Neural crest cell (in vitro differentiated cells): ENCODE measurements at regions not wholly inside any gene's neighbourhood (a gene's known extent, or its start where the extent isn't known, plus 50 kb on each side); places are given as distances from the start of the nearest gene placed in this dataset.

Source experiments
- DNase-seq: peaks from one replicate; pipeline ENCODE4 v3.0.0; 2021; ENCODE audit warnings: low read depth, mixed read lengths, low spot score
- H3K27ac Mint-ChIP-seq: one replicate; pipeline ENCODE4 v1.8.0; 2021; ENCODE audit warnings: mild to moderate bottlenecking, mixed read lengths; ENCODE audit not compliant: unreplicated experiment
- H3K27me3 Mint-ChIP-seq: 2 replicates; pipeline ENCODE4 v1.8.0; 2021; ENCODE audit warnings: low read depth, mild to moderate bottlenecking, mixed read lengths
- H3K36me3 Mint-ChIP-seq: 2 replicates; pipeline ENCODE4 v1.8.0; 2021; ENCODE audit warnings: low read depth, mild to moderate bottlenecking, mixed read lengths
- H3K4me1 Mint-ChIP-seq: 2 replicates; pipeline ENCODE4 v1.8.0; 2021; ENCODE audit warnings: mixed read lengths
- H3K4me3 Mint-ChIP-seq: one replicate; pipeline ENCODE4 v1.8.0; 2021; ENCODE audit warnings: mild to moderate bottlenecking, mixed read lengths
- H3K9me3 Mint-ChIP-seq: 2 replicates; pipeline ENCODE4 v1.8.0; 2021; ENCODE audit warnings: mixed read lengths
- CTCF ChIP-seq: fragments of 200-600 bp; sonication (generic); conservative IDR thresholded peaks from 2 replicates; pipeline ENCODE4 v1.5.0; 2021; ENCODE audit warnings: antibody characterized with exemption, mild to moderate bottlenecking

DNA sequence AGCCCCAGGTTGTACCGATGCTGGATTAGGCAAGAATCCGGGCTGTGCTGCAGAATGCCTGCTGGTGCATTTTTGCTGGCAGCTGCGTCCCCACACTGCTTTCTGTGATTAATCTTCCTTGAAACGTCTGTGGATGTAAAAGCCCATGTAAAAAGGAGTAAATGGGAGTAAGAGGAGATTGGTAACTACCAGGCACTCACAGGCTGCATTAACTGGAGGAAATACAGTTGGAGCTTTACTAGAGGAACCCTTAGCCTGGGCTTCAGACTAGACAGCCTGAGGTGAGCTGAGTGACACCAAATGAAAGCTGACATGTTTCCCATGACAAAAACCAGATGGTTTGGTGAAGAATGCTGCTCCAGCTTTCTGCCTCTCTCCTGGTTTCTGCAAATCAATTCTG is 190.4 kb upstream of the GAS1 start:
- Mint-ChIP-seq H3K4me1 (no peaks in the 10 kb centered on the region), H3K4me3 (no peak overlapping the region), H3K27me3 (peaks cover 6% of the 10 kb centered on the region), H3K27ac (no peak overlapping the region), H3K9me3 (peaks cover 10% of the 10 kb centered on the region), H3K36me3 (peaks cover 2% of the 10 kb centered on the region)
- DNase-seq: no peak
- no peak for TF ChIP-seq CTCF

DNA sequence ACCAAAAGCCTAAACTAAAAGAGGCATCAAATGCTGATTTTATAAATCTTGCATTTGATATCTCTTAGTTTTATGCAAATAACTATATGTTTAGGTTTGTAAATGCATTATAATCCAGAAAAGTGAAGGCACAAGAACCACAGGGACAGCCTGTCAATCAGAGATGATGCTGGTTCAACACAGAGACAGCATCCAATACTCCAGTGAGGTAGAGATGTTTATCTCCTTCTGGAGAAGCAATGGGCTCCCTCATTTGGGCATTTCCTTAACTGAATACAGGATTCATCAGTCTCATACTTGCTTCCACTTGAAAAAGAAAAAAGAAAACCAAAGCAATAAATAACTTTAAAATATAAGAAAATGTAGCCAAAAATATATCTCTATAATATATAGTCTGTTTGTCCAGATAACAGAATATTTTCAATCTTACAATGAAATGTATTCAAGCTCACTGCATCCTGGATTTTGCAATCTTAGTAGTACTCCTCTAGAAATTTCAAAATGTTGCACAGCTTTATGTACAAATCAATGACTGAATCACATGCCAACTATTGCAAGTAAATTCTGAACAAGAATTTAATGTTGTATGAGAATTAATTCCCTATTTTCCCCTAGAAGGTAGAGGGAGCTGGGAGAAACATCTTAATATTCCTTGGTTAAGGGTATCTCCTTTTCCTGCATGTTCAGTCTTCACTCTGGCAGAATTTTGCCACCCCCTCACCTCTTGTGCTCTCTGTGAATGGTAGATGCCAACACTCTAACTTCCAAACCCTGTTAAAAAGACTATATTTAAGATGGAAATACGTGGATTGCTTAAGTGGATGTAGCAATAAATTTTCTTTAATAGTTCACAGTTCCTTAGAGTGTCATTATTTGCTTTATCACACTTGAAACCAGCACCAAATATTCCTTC is 191.1 kb upstream of the GAS1 start:
- Mint-ChIP-seq H3K4me1 (no peaks in the 10 kb centered on the region), H3K4me3 (no peak overlapping the region)
- no peak for DNase-seq

DNA sequence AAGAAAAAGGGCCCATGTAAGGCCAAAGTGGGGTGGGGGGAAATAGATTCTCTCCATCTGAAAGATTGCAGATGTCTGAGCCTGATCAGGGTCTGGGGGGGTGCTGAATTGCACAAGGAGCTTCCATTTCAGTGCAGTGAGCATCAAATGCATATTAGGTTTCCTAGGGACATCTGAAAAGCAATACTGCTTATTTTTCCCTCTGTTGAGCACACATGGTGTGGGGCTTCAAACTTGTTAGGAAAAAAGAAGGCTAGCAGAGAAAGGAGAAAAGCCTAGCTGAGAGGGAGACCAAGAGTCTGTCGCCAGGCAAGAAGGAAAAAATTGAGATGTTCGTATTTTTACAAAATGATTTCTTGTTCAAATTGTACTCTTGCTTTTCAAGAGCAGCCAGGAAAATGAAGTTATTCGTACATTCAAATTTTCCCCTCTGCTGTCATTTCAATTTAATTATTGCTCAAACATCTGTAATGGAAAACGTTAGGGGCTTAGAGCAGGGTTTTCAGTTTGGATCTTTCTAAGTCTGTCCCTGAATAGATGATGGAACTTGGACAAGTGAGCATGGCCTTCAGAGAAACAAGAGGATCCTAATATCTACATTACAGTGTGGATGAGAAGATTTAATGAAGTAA is 191.9 kb upstream of the GAS1 start:
- Mint-ChIP-seq H3K4me1 (no peaks in the 10 kb centered on the region), H3K9me3 (peaks cover 2% of the 10 kb centered on the region), H3K27ac (no peak overlapping the region), H3K4me3 (no peak overlapping the region), H3K27me3 (peaks cover 6% of the 10 kb centered on the region), H3K36me3 (no peaks in the 10 kb centered on the region)
- no peak for TF ChIP-seq CTCF
- DNase-seq: no peak

More for the DNA sequence above, 191.1 kb upstream of the GAS1 start:
- Mint-ChIP-seq H3K9me3 (peaks cover 4% of the 10 kb centered on the region), H3K27me3 (peaks cover 6% of the 10 kb centered on the region), H3K27ac (no peak overlapping the region), H3K36me3 (no peaks in the 10 kb centered on the region)
- no peak for TF ChIP-seq CTCF

DNA sequence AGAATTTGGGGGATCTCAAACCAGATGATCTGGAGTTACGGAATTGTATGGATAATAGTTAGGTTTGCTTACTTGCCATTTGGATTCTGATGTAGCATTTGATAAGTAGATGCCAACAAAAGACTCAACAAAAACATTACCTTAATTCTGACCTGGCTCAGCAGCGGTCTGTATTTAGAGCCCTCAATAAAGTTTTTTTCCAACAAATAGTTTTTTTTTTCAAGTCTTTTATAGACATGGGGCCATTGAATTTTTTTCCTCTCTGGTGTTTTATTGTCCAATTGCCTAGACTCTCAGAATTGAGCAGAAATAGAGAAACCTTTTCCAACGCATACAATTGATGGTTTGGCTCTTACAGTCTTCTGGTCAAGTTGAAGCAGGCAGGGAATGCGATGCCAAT is 192.8 kb upstream of the GAS1 start:
- Mint-ChIP-seq H3K4me3 (no peak overlapping the region), H3K4me1 (no peaks in the 10 kb centered on the region), H3K9me3 (no peaks in the 10 kb centered on the region), H3K27me3 (peaks cover 6% of the 10 kb centered on the region), H3K36me3 (no peaks in the 10 kb centered on the region), H3K27ac (no peak overlapping the region)
- TF ChIP-seq CTCF: no peak
- no peak for DNase-seq

DNA sequence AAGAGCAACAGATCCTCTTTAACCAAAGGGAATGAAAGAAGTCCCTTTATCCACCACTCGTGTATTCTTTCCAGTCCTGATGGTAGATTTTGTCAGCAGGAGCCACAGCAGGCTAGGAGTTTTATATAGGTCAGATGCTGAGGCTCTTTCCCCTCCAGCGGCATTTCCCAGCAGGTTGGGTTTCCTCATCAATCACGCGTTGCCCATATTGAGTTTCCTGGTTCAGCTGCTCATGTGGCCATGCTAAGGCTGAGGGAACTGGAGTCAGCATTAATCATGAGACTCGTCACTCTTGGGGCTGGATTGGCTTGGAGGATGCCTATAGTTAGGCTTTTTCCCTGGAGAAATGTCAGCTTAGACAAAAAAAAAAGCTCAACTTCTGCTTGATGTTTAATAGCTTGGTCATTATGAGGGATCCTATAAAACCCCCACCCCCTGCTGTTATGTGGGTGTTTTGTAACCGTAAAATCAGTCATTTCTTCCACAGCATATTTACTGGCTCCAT is 193.4 kb upstream of the GAS1 start:
- H3K36me3 Mint-ChIP-seq: no peaks in the 10 kb centered on the region
- no peak overlapping the region for H3K4me3 Mint-ChIP-seq
- TF ChIP-seq CTCF: no peak
- H3K9me3 Mint-ChIP-seq: no peaks in the 10 kb centered on the region
- H3K4me1 Mint-ChIP-seq: no peaks in the 10 kb centered on the region
- H3K27ac Mint-ChIP-seq: no peak overlapping the region
- H3K27me3 Mint-ChIP-seq: peaks cover 6% of the 10 kb centered on the region
- DNase-seq: no peak
